ENCODE measurements at regions not wholly inside any gene's neighbourhood (a gene's known extent, or its start where the extent isn't known, plus 50 kb on each side); places are given as distances from the start of the nearest gene placed in this dataset.

- TF ChIP-seq CTCF (IDR thresholded peaks at IDR 0.05; ENCODE audit: extremely low read depth in 1 of 2, insufficient read depth in 1 of 2, low read depth in 1 of 2, low read length in 2 of 2) (no peak), POLR2A (IDR thresholded peaks at IDR 0.05; ENCODE audit: low read depth, low read length) (no peak), EZH2 (IDR thresholded peaks at IDR 0.05; ENCODE audit: borderline replicate concordance, low read depth, low read length, severe bottlenecking) (no peak)
Measured at GRCh38 chr7:131202451-131202850, 125.2 kb upstream of the MKLN1 start.
